Chondrocyte (in vitro differentiated cells): ENCODE measurements at regions not wholly inside any gene's neighbourhood (a gene's known extent, or its start where the extent isn't known, plus 50 kb on each side); places are given as distances from the start of the nearest gene placed in this dataset.

Source experiments
- DNase-seq: peaks from one replicate; pipeline ENCODE4 v3.0.0; 2021; ENCODE audit warnings: mixed read lengths, low spot score
- H3K27ac Mint-ChIP-seq: one replicate; pipeline ENCODE4 v1.8.0; 2021; ENCODE audit warnings: mild to moderate bottlenecking, moderate library complexity, mixed read lengths; ENCODE audit not compliant: unreplicated experiment
- H3K27me3 Mint-ChIP-seq: 2 replicates; pipeline ENCODE4 v1.8.0; 2021; ENCODE audit warnings: low read depth, mixed read lengths
- H3K36me3 Mint-ChIP-seq: 2 replicates; pipeline ENCODE4 v1.8.0; 2021; ENCODE audit warnings: low read depth, mixed read lengths
- H3K4me1 Mint-ChIP-seq: 2 replicates; pipeline ENCODE4 v1.8.0; 2021; ENCODE audit warnings: low read depth, mild to moderate bottlenecking, mixed read lengths
- H3K4me3 Mint-ChIP-seq: one replicate; pipeline ENCODE4 v1.8.0; 2021; ENCODE audit warnings: mild to moderate bottlenecking, moderate library complexity, mixed read lengths; ENCODE audit not compliant: unreplicated experiment
- H3K9me3 Mint-ChIP-seq: 2 replicates; pipeline ENCODE4 v1.8.0; 2021; ENCODE audit warnings: low read depth, mixed read lengths
- CTCF ChIP-seq: fragments of 200-600 bp; sonication (generic); IDR thresholded peaks from 2 replicates; pipeline ENCODE4 v1.5.0; 2021; ENCODE audit warnings: antibody characterized with exemption, mild to moderate bottlenecking, moderate library complexity

GRCh38 chr2:67462738-67463496 lies 65.8 kb downstream of the ETAA1 start:
- no peak for DNase-seq
- no peak for TF ChIP-seq CTCF
- H3K9me3 Mint-ChIP-seq = no peaks in the 10 kb centered on the region

GRCh38 chr2:67463810-67464209 lies 66.7 kb downstream of the ETAA1 start:
- no peak overlapping the region for H3K4me3 Mint-ChIP-seq
- H3K4me1 Mint-ChIP-seq = peaks cover 4% of the 10 kb centered on the region
- no peak for DNase-seq
- no peaks in the 10 kb centered on the region for H3K36me3 Mint-ChIP-seq
- no peaks in the 10 kb centered on the region for H3K27me3 Mint-ChIP-seq
- TF ChIP-seq CTCF = no peak
- no peaks in the 10 kb centered on the region for H3K9me3 Mint-ChIP-seq
- no peak overlapping the region for H3K27ac Mint-ChIP-seq

More at GRCh38 chr2:67462738-67463496, 65.8 kb downstream of the ETAA1 start:
- H3K27ac Mint-ChIP-seq = no peak overlapping the region
- no peaks in the 10 kb centered on the region for H3K36me3 Mint-ChIP-seq
- no peak overlapping the region for H3K4me3 Mint-ChIP-seq
- H3K4me1 Mint-ChIP-seq = peaks cover 4% of the 10 kb centered on the region
- H3K27me3 Mint-ChIP-seq = no peaks in the 10 kb centered on the region

- Mint-ChIP-seq H3K27me3 (no peaks in the 10 kb centered on the region), H3K36me3 (no peaks in the 10 kb centered on the region), H3K27ac (no peak overlapping the region), H3K4me1 (peaks cover 4% of the 10 kb centered on the region), H3K4me3 (no peak overlapping the region), H3K9me3 (no peaks in the 10 kb centered on the region)
- no peak for DNase-seq
- TF ChIP-seq CTCF = no peak
Observed at GRCh38 chr2:67465623-67466022, 68.5 kb downstream of the ETAA1 start.

GRCh38 chr2:67466734-67467133 lies 69.6 kb downstream of the ETAA1 start:
- H3K27me3 Mint-ChIP-seq = no peaks in the 10 kb centered on the region
- no peak for DNase-seq
- TF ChIP-seq CTCF = no peak
- H3K4me1 Mint-ChIP-seq = peaks cover 4% of the 10 kb centered on the region
- H3K36me3 Mint-ChIP-seq = no peaks in the 10 kb centered on the region
- H3K9me3 Mint-ChIP-seq = no peaks in the 10 kb centered on the region
- no peak overlapping the region for H3K4me3 Mint-ChIP-seq
- H3K27ac Mint-ChIP-seq = peak overlapping the region; percentile 6

GRCh38 chr2:67471681-67472080 lies 74.5 kb downstream of the ETAA1 start:
- no peaks in the 10 kb centered on the region for H3K9me3 Mint-ChIP-seq
- peaks cover under 1% of the 10 kb centered on the region for H3K4me1 Mint-ChIP-seq
- H3K27me3 Mint-ChIP-seq = no peaks in the 10 kb centered on the region
- DNase-seq = no peak
- TF ChIP-seq CTCF = no peak
- H3K36me3 Mint-ChIP-seq = no peaks in the 10 kb centered on the region
- H3K4me3 Mint-ChIP-seq = no peak overlapping the region
- no peak overlapping the region for H3K27ac Mint-ChIP-seq
